Glutamatergic neuron (in vitro differentiated cells): ENCODE measurements at regions not wholly inside any gene's neighbourhood (a gene's known extent, or its start where the extent isn't known, plus 50 kb on each side); places are given as distances from the start of the nearest gene placed in this dataset.

Source experiments
- DNase-seq: peaks from one replicate; pipeline ENCODE4 v3.0.0; 2022
- H3K27ac Mint-ChIP-seq: one replicate; pipeline ENCODE4 v1.8.0; 2020; ENCODE audit warnings: mild to moderate bottlenecking, mixed read lengths, inconsistent platforms; ENCODE audit not compliant: unreplicated experiment
- H3K27me3 Mint-ChIP-seq: one replicate; pipeline ENCODE4 v1.8.0; 2020; ENCODE audit warnings: mild to moderate bottlenecking, moderate library complexity, mixed read lengths, inconsistent platforms; ENCODE audit not compliant: unreplicated experiment
- H3K36me3 Mint-ChIP-seq: one replicate; pipeline ENCODE4 v1.8.0; 2020; ENCODE audit warnings: mild to moderate bottlenecking, mixed read lengths, inconsistent platforms; ENCODE audit not compliant: unreplicated experiment
- H3K4me1 Mint-ChIP-seq: one replicate; pipeline ENCODE4 v1.8.0; 2020; ENCODE audit warnings: mild to moderate bottlenecking, low read depth, mixed read lengths, inconsistent platforms; ENCODE audit not compliant: unreplicated experiment
- H3K4me3 Mint-ChIP-seq: one replicate; pipeline ENCODE4 v1.8.0; 2020; ENCODE audit warnings: mild to moderate bottlenecking, mixed read lengths, inconsistent platforms; ENCODE audit not compliant: unreplicated experiment
- H3K9me3 Mint-ChIP-seq: one replicate; pipeline ENCODE4 v1.8.0; 2020; ENCODE audit warnings: mild to moderate bottlenecking, moderate library complexity, mixed read lengths, inconsistent platforms; ENCODE audit not compliant: unreplicated experiment
- TF ChIP-seq, protein P1 (sequence below): fragments of 200-600 bp; sonication (generic); IDR thresholded peaks from one replicate; pipeline ENCODE4 v1.5.0; 2021; ENCODE audit not compliant: partially characterized antibody, unreplicated experiment

DNA sequence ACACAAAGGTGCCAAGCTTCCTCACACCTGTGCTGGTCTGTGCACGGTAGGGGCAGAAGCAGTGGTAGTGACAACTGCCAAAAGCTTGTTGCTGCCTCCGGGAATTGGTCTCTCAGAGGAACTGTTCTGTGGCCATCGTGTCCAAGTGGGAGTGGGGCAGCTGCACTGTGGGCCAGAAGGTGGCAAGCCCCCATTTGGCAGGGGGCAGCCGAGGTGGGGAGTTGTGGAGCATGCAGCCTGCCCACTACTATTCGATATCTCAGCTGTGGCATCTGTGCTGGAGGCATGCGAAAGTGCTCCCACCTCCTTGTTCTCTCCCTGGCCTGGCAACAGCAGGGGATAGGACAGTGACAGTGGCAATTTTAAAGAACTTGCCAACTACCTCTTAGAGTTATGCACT lies 192.8 kb downstream of the TBX22 start:
- TF ChIP-seq, protein P1, sequence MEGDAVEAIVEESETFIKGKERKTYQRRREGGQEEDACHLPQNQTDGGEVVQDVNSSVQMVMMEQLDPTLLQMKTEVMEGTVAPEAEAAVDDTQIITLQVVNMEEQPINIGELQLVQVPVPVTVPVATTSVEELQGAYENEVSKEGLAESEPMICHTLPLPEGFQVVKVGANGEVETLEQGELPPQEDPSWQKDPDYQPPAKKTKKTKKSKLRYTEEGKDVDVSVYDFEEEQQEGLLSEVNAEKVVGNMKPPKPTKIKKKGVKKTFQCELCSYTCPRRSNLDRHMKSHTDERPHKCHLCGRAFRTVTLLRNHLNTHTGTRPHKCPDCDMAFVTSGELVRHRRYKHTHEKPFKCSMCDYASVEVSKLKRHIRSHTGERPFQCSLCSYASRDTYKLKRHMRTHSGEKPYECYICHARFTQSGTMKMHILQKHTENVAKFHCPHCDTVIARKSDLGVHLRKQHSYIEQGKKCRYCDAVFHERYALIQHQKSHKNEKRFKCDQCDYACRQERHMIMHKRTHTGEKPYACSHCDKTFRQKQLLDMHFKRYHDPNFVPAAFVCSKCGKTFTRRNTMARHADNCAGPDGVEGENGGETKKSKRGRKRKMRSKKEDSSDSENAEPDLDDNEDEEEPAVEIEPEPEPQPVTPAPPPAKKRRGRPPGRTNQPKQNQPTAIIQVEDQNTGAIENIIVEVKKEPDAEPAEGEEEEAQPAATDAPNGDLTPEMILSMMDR = no peak
- no peak overlapping the region for H3K4me3 Mint-ChIP-seq
- H3K36me3 Mint-ChIP-seq = no peaks in the 10 kb centered on the region
- no peak for DNase-seq
- H3K27me3 Mint-ChIP-seq = no peaks in the 10 kb centered on the region
- no peaks in the 10 kb centered on the region for H3K4me1 Mint-ChIP-seq
- H3K27ac Mint-ChIP-seq = no peak overlapping the region
- no peaks in the 10 kb centered on the region for H3K9me3 Mint-ChIP-seq

DNA sequence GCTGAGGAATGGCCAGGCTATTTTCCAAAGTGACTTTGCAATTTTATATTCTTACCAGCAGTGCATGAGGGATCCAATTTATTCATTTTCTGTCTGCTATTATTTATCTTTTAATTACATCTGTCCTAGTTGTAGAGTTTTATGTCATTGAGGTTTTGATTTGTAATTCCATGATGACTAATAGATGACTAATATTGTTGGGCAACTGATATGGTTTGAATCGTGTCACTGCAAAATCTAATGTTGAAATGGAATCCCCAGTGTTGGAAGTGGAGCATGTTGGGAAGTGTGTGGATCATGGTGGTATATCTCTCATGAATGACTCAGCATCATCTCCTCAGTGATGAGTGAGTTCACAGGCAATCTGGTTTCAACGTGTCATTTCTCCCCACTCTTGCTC lies 201.5 kb downstream of the TBX22 start:
- Mint-ChIP-seq H3K4me1 (no peaks in the 10 kb centered on the region), H3K9me3 (no peaks in the 10 kb centered on the region), H3K27me3 (no peaks in the 10 kb centered on the region), H3K36me3 (no peaks in the 10 kb centered on the region), H3K4me3 (no peak overlapping the region), H3K27ac (no peak overlapping the region)
- TF ChIP-seq, protein P1 = no peak
- DNase-seq = no peak

DNA sequence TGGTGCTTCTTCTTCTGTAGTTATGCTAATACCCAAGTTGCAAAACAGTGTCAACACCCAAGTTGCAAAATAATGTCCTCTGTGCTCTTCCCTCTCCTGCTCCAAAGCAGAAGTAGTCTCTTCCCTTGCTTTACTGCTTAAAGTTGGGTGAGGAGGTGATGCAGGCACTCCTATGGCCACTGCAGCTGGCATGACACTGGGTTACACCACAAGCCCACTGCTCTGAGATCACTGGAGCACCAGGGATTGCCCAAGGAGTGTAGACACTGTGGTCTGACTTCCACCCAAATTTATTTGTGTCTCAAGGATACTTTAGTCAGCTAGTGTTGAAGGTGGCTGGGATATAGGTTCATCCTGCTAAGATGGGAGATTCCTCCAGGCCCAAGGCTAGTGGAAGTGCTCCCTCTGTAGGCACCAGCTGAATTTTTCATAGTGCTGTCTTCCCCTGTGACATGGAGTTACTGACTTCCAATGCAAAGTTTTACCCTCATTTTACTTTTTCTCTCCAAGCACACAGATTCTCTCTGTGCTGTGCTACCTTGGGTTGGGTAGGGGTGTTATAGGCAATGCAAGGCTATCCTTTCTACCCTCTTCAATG lies 196.2 kb upstream of the TENT5D start:
- no peaks in the 10 kb centered on the region for H3K36me3 Mint-ChIP-seq
- H3K9me3 Mint-ChIP-seq = no peaks in the 10 kb centered on the region
- H3K4me3 Mint-ChIP-seq = no peak overlapping the region
- TF ChIP-seq, protein P1 = no peak
- DNase-seq = no peak
- H3K4me1 Mint-ChIP-seq = no peaks in the 10 kb centered on the region
- no peak overlapping the region for H3K27ac Mint-ChIP-seq
- H3K27me3 Mint-ChIP-seq = no peaks in the 10 kb centered on the region

DNA sequence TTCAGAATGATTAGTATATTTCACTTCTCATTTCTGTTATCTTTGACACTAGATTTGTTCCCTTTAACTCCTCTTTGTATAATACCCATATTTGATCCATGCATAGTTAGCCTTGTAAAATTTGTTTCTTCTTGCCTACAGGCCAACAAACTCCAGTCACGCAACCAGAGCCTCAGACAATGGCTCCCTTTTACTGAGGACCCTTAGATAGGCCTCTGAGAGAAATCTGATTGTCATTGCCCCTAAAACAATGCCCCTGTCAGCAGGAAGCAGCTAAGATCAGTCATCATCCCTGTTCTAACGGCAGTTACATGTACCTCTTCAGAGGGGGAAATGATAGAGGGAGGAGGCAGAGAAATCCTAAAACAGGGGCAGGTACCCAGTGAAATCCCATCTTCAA lies 190.6 kb upstream of the TENT5D start:
- no peak for DNase-seq
- Mint-ChIP-seq H3K36me3 (no peaks in the 10 kb centered on the region), H3K27me3 (peaks cover 1% of the 10 kb centered on the region), H3K27ac (no peak overlapping the region), H3K9me3 (no peaks in the 10 kb centered on the region), H3K4me3 (no peak overlapping the region), H3K4me1 (no peaks in the 10 kb centered on the region)
- TF ChIP-seq, protein P1 = no peak

DNA sequence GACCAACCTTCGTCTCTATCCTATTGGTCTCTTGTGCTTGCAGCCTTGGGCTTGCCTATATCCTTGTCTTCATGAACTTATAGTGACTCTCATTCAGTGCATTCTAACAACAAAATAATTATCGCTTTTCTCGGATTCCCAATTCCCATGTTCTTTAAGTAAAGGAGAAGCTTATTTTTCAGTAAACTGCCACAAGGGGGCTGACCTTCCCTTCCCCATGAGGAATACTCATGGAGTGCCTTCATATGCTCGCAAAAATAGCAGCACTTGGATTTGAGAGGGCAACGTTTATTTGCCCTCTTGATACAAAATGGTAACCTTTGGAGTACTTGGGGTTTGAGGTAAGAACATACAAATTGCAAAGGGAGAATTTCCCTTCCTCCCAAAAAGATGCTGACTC lies 183.2 kb upstream of the TENT5D start:
- Mint-ChIP-seq H3K27ac (no peak overlapping the region), H3K36me3 (no peaks in the 10 kb centered on the region), H3K4me1 (peaks cover 5% of the 10 kb centered on the region), H3K4me3 (no peak overlapping the region), H3K27me3 (peaks cover 1% of the 10 kb centered on the region), H3K9me3 (no peaks in the 10 kb centered on the region)
- TF ChIP-seq, protein P1 = peak; percentile 29
- no peak for DNase-seq
